ENCODE measurements at regions not wholly inside any gene's neighbourhood (a gene's known extent, or its start where the extent isn't known, plus 50 kb on each side); places are given as distances from the start of the nearest gene placed in this dataset.

DNA sequence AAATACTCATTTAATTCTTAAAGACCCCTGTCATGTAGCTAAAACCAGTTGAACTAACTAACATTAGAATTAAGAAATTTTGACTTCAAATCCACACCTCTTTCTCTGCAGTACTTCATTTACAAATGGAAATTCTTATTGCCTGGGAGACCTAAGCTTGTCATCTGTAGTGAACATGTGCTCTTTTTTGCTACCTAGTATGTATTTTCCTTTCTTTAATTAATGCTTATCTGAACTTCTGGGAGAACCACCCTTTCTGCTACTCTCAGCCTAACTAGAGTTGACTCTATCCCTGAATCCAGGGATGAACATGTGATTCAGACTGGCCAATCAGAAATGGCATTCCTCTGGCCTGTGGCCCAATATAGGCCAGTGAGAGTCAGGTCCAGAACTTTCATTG, 75.9 kb upstream of the A1CF start:
- DNase-seq (ENCODE audit: extremely low spot score in 2 of 2) = no peak
- TF ChIP-seq CTCF (IDR thresholded peaks at IDR 0.05) = no peak
- TF ChIP-seq POLR2A (IDR thresholded peaks at IDR 0.05) = no peak
- TF ChIP-seq POLR2AphosphoS5 (IDR thresholded peaks at IDR 0.05; ENCODE audit: insufficient read depth in 1 of 2, low read depth in 1 of 2) = no peak
- no peak overlapping the region for H3K27ac ChIP-seq
- H3K27me3 ChIP-seq = no peaks in the 10 kb centered on the region
- no peaks in the 10 kb centered on the region for H3K36me3 ChIP-seq
- no peak overlapping the region for H3K4me3 ChIP-seq
- H3K9me3 ChIP-seq = no peaks in the 10 kb centered on the region
- intact Hi-C loops (cut with DNase I) = no loop called here
- H3K4me1 ChIP-seq = no peaks in the 10 kb centered on the region

DNA sequence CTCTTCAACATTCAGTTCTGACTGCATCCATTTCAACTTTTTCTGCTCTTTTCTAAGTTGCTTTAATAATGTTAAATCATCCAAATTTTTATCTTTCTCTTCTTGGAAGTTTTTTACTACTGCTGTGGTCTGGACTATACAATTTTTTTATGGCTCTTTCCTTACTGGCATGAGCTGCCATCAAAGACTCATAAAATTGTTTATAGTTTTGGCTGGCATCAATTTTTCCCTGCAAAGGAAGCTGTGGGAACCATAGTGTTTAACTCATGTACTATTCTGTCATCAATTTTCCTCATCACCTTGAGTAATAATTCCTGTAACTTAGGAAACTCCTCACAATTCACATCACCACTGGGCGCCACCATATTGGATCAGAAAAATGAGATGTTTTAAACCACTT, 77.6 kb upstream of the A1CF start:
- no peak overlapping the region for H3K27ac ChIP-seq
- H3K27me3 ChIP-seq = no peaks in the 10 kb centered on the region
- TF ChIP-seq POLR2A (IDR thresholded peaks at IDR 0.05) = no peak
- TF ChIP-seq POLR2AphosphoS5 (IDR thresholded peaks at IDR 0.05; ENCODE audit: insufficient read depth in 1 of 2, low read depth in 1 of 2) = no peak
- TF ChIP-seq CTCF (IDR thresholded peaks at IDR 0.05) = no peak
- H3K36me3 ChIP-seq = no peaks in the 10 kb centered on the region
- H3K9me3 ChIP-seq = no peaks in the 10 kb centered on the region
- DNase-seq (ENCODE audit: extremely low spot score in 2 of 2) = no peak
- no peaks in the 10 kb centered on the region for H3K4me1 ChIP-seq
- no peak overlapping the region for H3K4me3 ChIP-seq
- intact Hi-C loops (cut with DNase I) = no loop called here

DNA sequence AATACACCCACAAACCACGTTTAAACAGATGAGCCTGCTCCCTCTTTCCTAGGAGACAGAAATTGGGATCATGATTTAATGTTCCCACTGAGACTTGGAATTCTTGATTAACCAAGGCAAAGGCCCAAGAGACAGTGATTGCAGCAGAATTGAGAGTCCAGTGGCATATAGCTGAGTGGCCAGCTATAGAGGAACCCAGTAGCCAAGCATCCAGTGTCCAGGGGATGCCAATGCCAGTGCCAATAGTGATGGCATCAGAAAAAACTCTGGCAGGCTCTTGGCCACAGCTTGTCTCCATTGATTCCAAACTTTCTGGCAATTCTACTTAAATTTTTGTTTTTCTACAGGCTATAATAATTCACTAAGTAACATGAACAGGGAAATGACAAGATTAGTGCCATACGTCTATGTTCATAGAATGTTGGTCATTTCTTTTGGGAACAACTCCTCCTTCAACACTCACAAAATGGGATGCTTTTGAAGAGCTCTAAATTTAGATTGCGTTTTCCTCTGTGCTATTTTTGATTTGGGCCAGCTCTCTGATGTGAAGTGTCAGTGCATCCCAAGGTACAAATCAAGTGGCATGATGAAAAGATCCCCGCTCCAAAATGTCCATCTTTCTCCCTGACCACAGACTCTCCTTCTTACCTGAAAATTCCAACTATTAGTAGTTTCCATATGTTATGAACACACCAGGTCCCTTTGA, 83.1 kb upstream of the A1CF start:
- no peak for TF ChIP-seq POLR2A (IDR thresholded peaks at IDR 0.05)
- no peak for TF ChIP-seq POLR2AphosphoS5 (IDR thresholded peaks at IDR 0.05; ENCODE audit: insufficient read depth in 1 of 2, low read depth in 1 of 2)
- no peak for TF ChIP-seq CTCF (IDR thresholded peaks at IDR 0.05)
- Histone ChIP-seq H3K27me3 (no peaks in the 10 kb centered on the region), H3K27ac (no peak overlapping the region), H3K9me3 (no peaks in the 10 kb centered on the region), H3K36me3 (no peaks in the 10 kb centered on the region), H3K4me1 (no peaks in the 10 kb centered on the region), H3K4me3 (no peak overlapping the region)
- intact Hi-C loops (cut with DNase I) = no loop called here
- no peak for DNase-seq (ENCODE audit: extremely low spot score in 2 of 2)

DNA sequence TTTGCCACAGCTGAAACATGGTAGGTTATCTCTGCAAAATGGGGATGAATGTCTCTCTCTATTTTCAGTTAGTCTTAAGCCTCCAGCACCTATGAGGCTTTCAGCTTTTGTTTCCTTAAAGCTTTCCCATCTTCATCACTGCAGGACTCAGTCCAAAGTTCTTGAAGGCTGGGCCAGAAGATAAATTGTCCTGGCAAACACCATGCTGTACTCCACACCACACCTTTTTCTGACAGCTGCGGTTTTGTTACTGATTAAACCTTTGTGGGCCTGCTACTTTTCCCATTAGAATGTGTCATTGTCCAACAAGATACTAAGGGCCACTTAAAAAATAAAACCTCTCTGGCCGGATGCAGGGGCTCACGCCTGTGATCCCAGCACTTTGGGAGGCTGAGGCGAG, 87.2 kb upstream of the A1CF start:
- H3K36me3 ChIP-seq = no peaks in the 10 kb centered on the region
- no peaks in the 10 kb centered on the region for H3K9me3 ChIP-seq
- TF ChIP-seq CTCF (IDR thresholded peaks at IDR 0.05) (no peak), POLR2A (IDR thresholded peaks at IDR 0.05) (no peak), POLR2AphosphoS5 (IDR thresholded peaks at IDR 0.05; ENCODE audit: insufficient read depth in 1 of 2, low read depth in 1 of 2) (no peak)
- H3K27ac ChIP-seq = no peak overlapping the region
- no peak overlapping the region for H3K4me3 ChIP-seq
- intact Hi-C loops (cut with DNase I) = no loop called here
- H3K27me3 ChIP-seq = no peaks in the 10 kb centered on the region
- H3K4me1 ChIP-seq = no peaks in the 10 kb centered on the region
- no peak for DNase-seq (ENCODE audit: extremely low spot score in 2 of 2)

- DNase-seq (ENCODE audit: extremely low spot score in 2 of 2) = no peak
- intact Hi-C loops (cut with DNase I) = no loop called here
- Histone ChIP-seq H3K9me3 (no peaks in the 10 kb centered on the region), H3K4me1 (no peaks in the 10 kb centered on the region), H3K4me3 (no peak overlapping the region), H3K27me3 (no peaks in the 10 kb centered on the region), H3K36me3 (no peaks in the 10 kb centered on the region), H3K27ac (no peak overlapping the region)
- no peak for TF ChIP-seq POLR2AphosphoS5 (IDR thresholded peaks at IDR 0.05; ENCODE audit: insufficient read depth in 1 of 2, low read depth in 1 of 2)
- TF ChIP-seq CTCF (IDR thresholded peaks at IDR 0.05) = no peak
- no peak for TF ChIP-seq POLR2A (IDR thresholded peaks at IDR 0.05)
Measured at GRCh38 chr10:50981385-50981784, 92.9 kb upstream of the PRKG1 start.

All from vagina (tissue), 2 donors.